Adrenal gland (tissue), 5 donors: ENCODE measurements at regions not wholly inside any gene's neighbourhood (a gene's known extent, or its start where the extent isn't known, plus 50 kb on each side); places are given as distances from the start of the nearest gene placed in this dataset.

ENCODE experiments used
- POLR2A ChIP-seq, 2 donors: fragments of 450-650 bp; IDR thresholded peaks; one replicate each; pipeline ENCODE4 v1.6.1; 2017; ENCODE audit warnings: antibody characterized with exemption in 2 of 2, mild to moderate bottlenecking in 2 of 2, moderate library complexity in 1 of 2
- TF ChIP-seq, protein P1 (sequence below), 6 experiments: fragments of 450-650 bp in 4 of 6; fragments of 200-600 bp in 2 of 6; sonication (generic) in 1 of 6; IDR thresholded peaks; 1 replicate in 5 of 6; 2 replicates in 1 of 6; pipeline versions ENCODE4 v1.5.1 to v1.8.0; 2016 to 2021; ENCODE audit warnings: antibody characterized with exemption in 6 of 6, mild to moderate bottlenecking in 2 of 6, moderate library complexity in 1 of 6
- donor health status: DM: no; HTN: no; CAD: no.

DNA sequence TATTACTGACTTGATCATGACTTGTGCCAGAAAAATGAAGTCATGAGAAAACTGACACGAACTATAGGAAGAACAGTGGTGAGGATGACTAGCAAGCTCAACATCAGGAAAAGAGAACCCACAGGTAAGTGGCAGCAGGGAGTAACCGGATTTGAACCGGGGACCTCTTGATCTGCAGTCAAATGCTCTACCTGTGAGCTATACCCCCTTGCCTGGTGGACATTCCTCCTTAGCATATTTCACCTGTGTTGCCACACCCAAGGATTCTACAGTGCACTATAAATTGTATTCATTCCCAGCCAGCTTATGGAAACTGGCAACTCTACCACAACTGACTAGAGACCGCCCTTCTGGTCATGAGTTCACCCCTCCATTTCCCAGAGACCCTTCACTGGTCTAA lies 97.5 kb upstream of the ZNF746 start:
- TF ChIP-seq, protein P1, sequence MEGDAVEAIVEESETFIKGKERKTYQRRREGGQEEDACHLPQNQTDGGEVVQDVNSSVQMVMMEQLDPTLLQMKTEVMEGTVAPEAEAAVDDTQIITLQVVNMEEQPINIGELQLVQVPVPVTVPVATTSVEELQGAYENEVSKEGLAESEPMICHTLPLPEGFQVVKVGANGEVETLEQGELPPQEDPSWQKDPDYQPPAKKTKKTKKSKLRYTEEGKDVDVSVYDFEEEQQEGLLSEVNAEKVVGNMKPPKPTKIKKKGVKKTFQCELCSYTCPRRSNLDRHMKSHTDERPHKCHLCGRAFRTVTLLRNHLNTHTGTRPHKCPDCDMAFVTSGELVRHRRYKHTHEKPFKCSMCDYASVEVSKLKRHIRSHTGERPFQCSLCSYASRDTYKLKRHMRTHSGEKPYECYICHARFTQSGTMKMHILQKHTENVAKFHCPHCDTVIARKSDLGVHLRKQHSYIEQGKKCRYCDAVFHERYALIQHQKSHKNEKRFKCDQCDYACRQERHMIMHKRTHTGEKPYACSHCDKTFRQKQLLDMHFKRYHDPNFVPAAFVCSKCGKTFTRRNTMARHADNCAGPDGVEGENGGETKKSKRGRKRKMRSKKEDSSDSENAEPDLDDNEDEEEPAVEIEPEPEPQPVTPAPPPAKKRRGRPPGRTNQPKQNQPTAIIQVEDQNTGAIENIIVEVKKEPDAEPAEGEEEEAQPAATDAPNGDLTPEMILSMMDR (IDR thresholded peaks at IDR 0.05) = no peak
- no peak for TF ChIP-seq POLR2A (IDR thresholded peaks at IDR 0.05)
